ENCODE measurements at regions not wholly inside any gene's neighbourhood (a gene's known extent, or its start where the extent isn't known, plus 50 kb on each side); places are given as distances from the start of the nearest gene placed in this dataset.

DNA sequence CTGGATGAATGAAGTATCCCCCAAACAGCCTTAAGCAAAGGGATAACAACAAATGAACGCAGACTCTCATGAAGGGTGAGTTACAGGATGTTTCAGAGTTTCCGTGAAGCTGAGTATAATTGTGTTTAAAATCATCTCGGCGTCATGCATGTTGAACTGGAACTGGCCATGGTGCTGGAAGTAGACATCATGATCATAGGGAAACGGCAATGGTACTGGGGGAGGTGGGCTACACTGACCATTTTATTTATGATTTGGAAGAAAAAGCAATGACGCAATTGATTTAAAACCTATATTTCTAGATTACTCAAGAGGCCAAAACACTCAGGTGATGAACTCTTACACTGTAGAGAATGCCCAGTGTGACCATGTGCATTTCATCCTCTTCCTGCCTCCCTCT is 387.9 kb upstream of the MYT1L start:
- TF ChIP-seq ZNF8 (CRISPR knock-in tag; IDR thresholded peaks at IDR 0.05) = no peak
- TF ChIP-seq ZFP30 (CRISPR knock-in tag; IDR thresholded peaks at IDR 0.05) = no peak
- no peak for TF ChIP-seq ESRRG (CRISPR knock-in tag; IDR thresholded peaks at IDR 0.05)

Data from SK-N-SH treated with all-trans-retinoic acid at 6 μM for 48 hours (cell line).